ENCODE measurements at regions not wholly inside any gene's neighbourhood (a gene's known extent, or its start where the extent isn't known, plus 50 kb on each side); places are given as distances from the start of the nearest gene placed in this dataset.

GRCh38 chr6:21414065-21414464, 179.5 kb upstream of the SOX4 start:
- TF ChIP-seq, protein P1, sequence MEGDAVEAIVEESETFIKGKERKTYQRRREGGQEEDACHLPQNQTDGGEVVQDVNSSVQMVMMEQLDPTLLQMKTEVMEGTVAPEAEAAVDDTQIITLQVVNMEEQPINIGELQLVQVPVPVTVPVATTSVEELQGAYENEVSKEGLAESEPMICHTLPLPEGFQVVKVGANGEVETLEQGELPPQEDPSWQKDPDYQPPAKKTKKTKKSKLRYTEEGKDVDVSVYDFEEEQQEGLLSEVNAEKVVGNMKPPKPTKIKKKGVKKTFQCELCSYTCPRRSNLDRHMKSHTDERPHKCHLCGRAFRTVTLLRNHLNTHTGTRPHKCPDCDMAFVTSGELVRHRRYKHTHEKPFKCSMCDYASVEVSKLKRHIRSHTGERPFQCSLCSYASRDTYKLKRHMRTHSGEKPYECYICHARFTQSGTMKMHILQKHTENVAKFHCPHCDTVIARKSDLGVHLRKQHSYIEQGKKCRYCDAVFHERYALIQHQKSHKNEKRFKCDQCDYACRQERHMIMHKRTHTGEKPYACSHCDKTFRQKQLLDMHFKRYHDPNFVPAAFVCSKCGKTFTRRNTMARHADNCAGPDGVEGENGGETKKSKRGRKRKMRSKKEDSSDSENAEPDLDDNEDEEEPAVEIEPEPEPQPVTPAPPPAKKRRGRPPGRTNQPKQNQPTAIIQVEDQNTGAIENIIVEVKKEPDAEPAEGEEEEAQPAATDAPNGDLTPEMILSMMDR (IDR thresholded peaks at IDR 0.05; ENCODE audit: insufficient read depth, low read length): no peak
- TF ChIP-seq REST (IDR thresholded peaks at IDR 0.05; ENCODE audit: insufficient replicate concordance, low read depth) (no peak), POLR2AphosphoS5 (IDR thresholded peaks at IDR 0.05; ENCODE audit: low read depth) (no peak), GABPA (IDR thresholded peaks at IDR 0.05; ENCODE audit: low read depth) (no peak), SPI1 (IDR thresholded peaks at IDR 0.05; ENCODE audit: borderline replicate concordance, low read depth) (no peak)

All from HL-60 (cell line).